ENCODE measurements at regions not wholly inside any gene's neighbourhood (a gene's known extent, or its start where the extent isn't known, plus 50 kb on each side); places are given as distances from the start of the nearest gene placed in this dataset.

- DNase-seq (ENCODE audit: low read depth in 4 of 4, low spot score in 1 of 4): no peak
Measured at GRCh38 chr2:204353823-204354222, 191.5 kb upstream of the PARD3B start.

- no peak for DNase-seq (ENCODE audit: low read depth in 4 of 4, low spot score in 1 of 4)
Measured at GRCh38 chr2:204354442-204354856, 190.8 kb upstream of the PARD3B start.

GRCh38 chr2:204355688-204356087 is 189.6 kb upstream of the PARD3B start:
- DNase-seq (ENCODE audit: low read depth in 4 of 4, low spot score in 1 of 4): no peak

GRCh38 chr2:204356151-204356641 is 189.1 kb upstream of the PARD3B start:
- DNase-seq (ENCODE audit: low read depth in 4 of 4, low spot score in 1 of 4): no peak

- DNase-seq (ENCODE audit: low read depth in 4 of 4, low spot score in 1 of 4): no peak
Measured at GRCh38 chr2:204357286-204357685, 188.0 kb upstream of the PARD3B start.

GRCh38 chr2:204359076-204359475 is 186.2 kb upstream of the PARD3B start:
- no peak for DNase-seq (ENCODE audit: low read depth in 4 of 4, low spot score in 1 of 4)

GRCh38 chr2:204360218-204361007 is 184.9 kb upstream of the PARD3B start:
- no peak for DNase-seq (ENCODE audit: low read depth in 4 of 4, low spot score in 1 of 4)

GRCh38 chr2:204361738-204362137 is 183.5 kb upstream of the PARD3B start:
- no peak for DNase-seq (ENCODE audit: low read depth in 4 of 4, low spot score in 1 of 4)

GRCh38 chr2:204362581-204362980 is 182.7 kb upstream of the PARD3B start:
- DNase-seq (ENCODE audit: low read depth in 4 of 4, low spot score in 1 of 4): no peak

GRCh38 chr2:204363513-204363912 is 181.8 kb upstream of the PARD3B start:
- no peak for DNase-seq (ENCODE audit: low read depth in 4 of 4, low spot score in 1 of 4)

GRCh38 chr2:204364860-204365535 is 180.3 kb upstream of the PARD3B start:
- no peak for DNase-seq (ENCODE audit: low read depth in 4 of 4, low spot score in 1 of 4)

GRCh38 chr2:204365811-204366210 is 179.5 kb upstream of the PARD3B start:
- DNase-seq (ENCODE audit: low read depth in 4 of 4, low spot score in 1 of 4): no peak

GRCh38 chr2:204367466-204367865 is 177.8 kb upstream of the PARD3B start:
- DNase-seq (ENCODE audit: low read depth in 4 of 4, low spot score in 1 of 4): no peak

GRCh38 chr2:204370172-204370718 is 175.0 kb upstream of the PARD3B start:
- no peak for DNase-seq (ENCODE audit: low read depth in 4 of 4, low spot score in 1 of 4)

GRCh38 chr2:204373942-204374341 is 171.3 kb upstream of the PARD3B start:
- no peak for DNase-seq (ENCODE audit: low read depth in 4 of 4, low spot score in 1 of 4)

- no peak for DNase-seq (ENCODE audit: low read depth in 4 of 4, low spot score in 1 of 4)
Measured at GRCh38 chr2:204380141-204380881, 165.0 kb upstream of the PARD3B start.

- DNase-seq (ENCODE audit: low read depth in 4 of 4, low spot score in 1 of 4): no peak
Measured at GRCh38 chr2:204386668-204387067, 158.6 kb upstream of the PARD3B start.

- DNase-seq (ENCODE audit: low read depth in 4 of 4, low spot score in 1 of 4): no peak
Measured at GRCh38 chr2:204389120-204389519, 156.2 kb upstream of the PARD3B start.

GRCh38 chr2:204389856-204390255 is 155.4 kb upstream of the PARD3B start:
- no peak for DNase-seq (ENCODE audit: low read depth in 4 of 4, low spot score in 1 of 4)

- DNase-seq (ENCODE audit: low read depth in 4 of 4, low spot score in 1 of 4): no peak
Measured at GRCh38 chr2:204395539-204395938, 149.7 kb upstream of the PARD3B start.

GRCh38 chr2:204401114-204401513 is 144.2 kb upstream of the PARD3B start:
- DNase-seq (ENCODE audit: low read depth in 4 of 4, low spot score in 1 of 4): no peak
